HCT116 (cell line): ENCODE measurements at regions not wholly inside any gene's neighbourhood (a gene's known extent, or its start where the extent isn't known, plus 50 kb on each side); places are given as distances from the start of the nearest gene placed in this dataset.

Source experiments
- TF ChIP-seq, protein P1 (sequence below): IDR thresholded peaks from 2 replicates; pipeline ENCODE4 v1.6.1; 2012; ENCODE audit warnings: low read depth
- TF ChIP-seq, protein P2 (sequence below), 3 experiments: fragments of 200-600 bp in 1 of 3; sonication (generic) in 1 of 3; IDR thresholded peaks in 2 of 3; conservative IDR thresholded peaks in 1 of 3; 2 replicates each; pipeline ENCODE4 v1.5.1; 2012 to 2017; ENCODE audit warnings: low read depth in 2 of 3, low read length in 2 of 3, antibody characterized with exemption in 1 of 3, borderline replicate concordance in 1 of 3, control low read depth in 1 of 3, mild to moderate bottlenecking in 1 of 3, mixed read lengths in 1 of 3, mixed run types in 1 of 3, moderate library complexity in 1 of 3; ENCODE audit not compliant: insufficient read depth in 1 of 3

DNA sequence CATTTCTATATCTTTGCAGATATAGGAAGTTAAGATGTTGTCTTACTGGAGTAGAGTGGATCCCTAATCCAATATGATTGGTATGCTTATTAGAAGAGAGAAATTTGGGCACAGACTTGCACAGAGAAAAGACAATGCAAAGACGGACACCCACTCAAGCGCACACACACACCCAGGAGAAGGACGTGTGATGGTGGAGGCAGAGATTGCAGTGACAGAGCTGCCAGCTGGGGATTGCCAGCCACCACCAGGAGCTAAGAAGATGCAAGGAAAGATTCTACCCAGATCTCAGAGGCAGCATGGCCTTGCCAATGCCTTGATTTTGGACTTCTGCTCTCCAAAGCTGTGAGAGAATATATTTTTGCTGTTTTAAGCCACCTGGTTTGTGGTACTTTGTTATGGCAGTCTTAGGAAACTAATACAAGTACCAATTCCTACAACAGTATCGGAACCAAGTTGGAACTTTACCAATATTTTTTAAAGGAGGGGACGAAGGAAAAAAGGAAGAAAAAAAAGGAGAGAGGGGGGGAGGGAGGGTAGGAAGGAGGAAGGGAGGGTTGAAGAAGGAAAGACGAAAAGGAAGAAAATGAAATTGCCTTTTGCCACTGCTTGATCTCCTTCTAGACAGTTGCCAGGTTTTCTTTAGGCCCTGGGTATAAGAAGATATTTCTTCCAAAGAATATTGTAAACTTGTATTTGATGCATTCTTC, 334.0 kb downstream of the BUD13 start:
- TF ChIP-seq, protein P1, sequence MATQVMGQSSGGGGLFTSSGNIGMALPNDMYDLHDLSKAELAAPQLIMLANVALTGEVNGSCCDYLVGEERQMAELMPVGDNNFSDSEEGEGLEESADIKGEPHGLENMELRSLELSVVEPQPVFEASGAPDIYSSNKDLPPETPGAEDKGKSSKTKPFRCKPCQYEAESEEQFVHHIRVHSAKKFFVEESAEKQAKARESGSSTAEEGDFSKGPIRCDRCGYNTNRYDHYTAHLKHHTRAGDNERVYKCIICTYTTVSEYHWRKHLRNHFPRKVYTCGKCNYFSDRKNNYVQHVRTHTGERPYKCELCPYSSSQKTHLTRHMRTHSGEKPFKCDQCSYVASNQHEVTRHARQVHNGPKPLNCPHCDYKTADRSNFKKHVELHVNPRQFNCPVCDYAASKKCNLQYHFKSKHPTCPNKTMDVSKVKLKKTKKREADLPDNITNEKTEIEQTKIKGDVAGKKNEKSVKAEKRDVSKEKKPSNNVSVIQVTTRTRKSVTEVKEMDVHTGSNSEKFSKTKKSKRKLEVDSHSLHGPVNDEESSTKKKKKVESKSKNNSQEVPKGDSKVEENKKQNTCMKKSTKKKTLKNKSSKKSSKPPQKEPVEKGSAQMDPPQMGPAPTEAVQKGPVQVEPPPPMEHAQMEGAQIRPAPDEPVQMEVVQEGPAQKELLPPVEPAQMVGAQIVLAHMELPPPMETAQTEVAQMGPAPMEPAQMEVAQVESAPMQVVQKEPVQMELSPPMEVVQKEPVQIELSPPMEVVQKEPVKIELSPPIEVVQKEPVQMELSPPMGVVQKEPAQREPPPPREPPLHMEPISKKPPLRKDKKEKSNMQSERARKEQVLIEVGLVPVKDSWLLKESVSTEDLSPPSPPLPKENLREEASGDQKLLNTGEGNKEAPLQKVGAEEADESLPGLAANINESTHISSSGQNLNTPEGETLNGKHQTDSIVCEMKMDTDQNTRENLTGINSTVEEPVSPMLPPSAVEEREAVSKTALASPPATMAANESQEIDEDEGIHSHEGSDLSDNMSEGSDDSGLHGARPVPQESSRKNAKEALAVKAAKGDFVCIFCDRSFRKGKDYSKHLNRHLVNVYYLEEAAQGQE, result no peak
- TF ChIP-seq, protein P2, sequence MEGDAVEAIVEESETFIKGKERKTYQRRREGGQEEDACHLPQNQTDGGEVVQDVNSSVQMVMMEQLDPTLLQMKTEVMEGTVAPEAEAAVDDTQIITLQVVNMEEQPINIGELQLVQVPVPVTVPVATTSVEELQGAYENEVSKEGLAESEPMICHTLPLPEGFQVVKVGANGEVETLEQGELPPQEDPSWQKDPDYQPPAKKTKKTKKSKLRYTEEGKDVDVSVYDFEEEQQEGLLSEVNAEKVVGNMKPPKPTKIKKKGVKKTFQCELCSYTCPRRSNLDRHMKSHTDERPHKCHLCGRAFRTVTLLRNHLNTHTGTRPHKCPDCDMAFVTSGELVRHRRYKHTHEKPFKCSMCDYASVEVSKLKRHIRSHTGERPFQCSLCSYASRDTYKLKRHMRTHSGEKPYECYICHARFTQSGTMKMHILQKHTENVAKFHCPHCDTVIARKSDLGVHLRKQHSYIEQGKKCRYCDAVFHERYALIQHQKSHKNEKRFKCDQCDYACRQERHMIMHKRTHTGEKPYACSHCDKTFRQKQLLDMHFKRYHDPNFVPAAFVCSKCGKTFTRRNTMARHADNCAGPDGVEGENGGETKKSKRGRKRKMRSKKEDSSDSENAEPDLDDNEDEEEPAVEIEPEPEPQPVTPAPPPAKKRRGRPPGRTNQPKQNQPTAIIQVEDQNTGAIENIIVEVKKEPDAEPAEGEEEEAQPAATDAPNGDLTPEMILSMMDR (IDR thresholded peaks at IDR 0.05 in 2 of 3, conservative IDR thresholded peaks at IDR 0.05 in 1 of 3; ENCODE audit: borderline replicate concordance in 1 of 3, insufficient read depth in 1 of 3, low read depth in 2 of 3, low read length in 2 of 3), result no peak
